ENCODE measurements at regions not wholly inside any gene's neighbourhood (a gene's known extent, or its start where the extent isn't known, plus 50 kb on each side); places are given as distances from the start of the nearest gene placed in this dataset.
A peak's percentile ranks its signal among the peaks of the same experiment; 100 is the strongest.

- no peak for DNase-seq (ENCODE audit: low spot score)
- TF ChIP-seq CTCF (IDR thresholded peaks at IDR 0.05; ENCODE audit: extremely low read depth, insufficient read depth, missing control alignments) = no peak
- in situ Hi-C loops (cut with MboI; ENCODE audit: low pct_unique_long_range_greater_than_20kb, low sequenced_read_pairs, unreplicated experiment) = no loop called here
Measured at GRCh38 chrX:95332530-95332929, 1352.1 kb upstream of the DIAPH2 start.

GRCh38 chrX:95346856-95347255, 1337.8 kb upstream of the DIAPH2 start:
- in situ Hi-C loops (cut with MboI; ENCODE audit: low pct_unique_long_range_greater_than_20kb, low sequenced_read_pairs, unreplicated experiment) = no loop called here

GRCh38 chrX:95350774-95351488, 1333.7 kb upstream of the DIAPH2 start:
- in situ Hi-C loops (cut with MboI; ENCODE audit: low pct_unique_long_range_greater_than_20kb, low sequenced_read_pairs, unreplicated experiment) = no loop called here
- TF ChIP-seq CTCF (IDR thresholded peaks at IDR 0.05; ENCODE audit: extremely low read depth, insufficient read depth, missing control alignments) = no peak
- DNase-seq (ENCODE audit: low spot score) = no peak

More at GRCh38 chrX:95346856-95347255, 1337.8 kb upstream of the DIAPH2 start:
- TF ChIP-seq CTCF (IDR thresholded peaks at IDR 0.05; ENCODE audit: extremely low read depth, insufficient read depth, missing control alignments) = peak; percentile 16
- DNase-seq (ENCODE audit: low spot score) = peak; percentile 1

- no peak for DNase-seq (ENCODE audit: low spot score)
- TF ChIP-seq CTCF (IDR thresholded peaks at IDR 0.05; ENCODE audit: extremely low read depth, insufficient read depth, missing control alignments) = no peak
- in situ Hi-C loops (cut with MboI; ENCODE audit: low pct_unique_long_range_greater_than_20kb, low sequenced_read_pairs, unreplicated experiment) = no loop called here
Measured at GRCh38 chrX:95367286-95367685, 1317.4 kb upstream of the DIAPH2 start.

GRCh38 chrX:95382799-95383198, 1301.8 kb upstream of the DIAPH2 start:
- in situ Hi-C loops (cut with MboI; ENCODE audit: low pct_unique_long_range_greater_than_20kb, low sequenced_read_pairs, unreplicated experiment) = no loop called here
- TF ChIP-seq CTCF (IDR thresholded peaks at IDR 0.05; ENCODE audit: extremely low read depth, insufficient read depth, missing control alignments) = no peak
- DNase-seq (ENCODE audit: low spot score) = no peak

- in situ Hi-C loops (cut with MboI; ENCODE audit: low pct_unique_long_range_greater_than_20kb, low sequenced_read_pairs, unreplicated experiment) = no loop called here
- no peak for TF ChIP-seq CTCF (IDR thresholded peaks at IDR 0.05; ENCODE audit: extremely low read depth, insufficient read depth, missing control alignments)
- no peak for DNase-seq (ENCODE audit: low spot score)
Measured at GRCh38 chrX:95383778-95384177, 1300.9 kb upstream of the DIAPH2 start.

All from GM13977 (cell line).